ENCODE measurements at regions not wholly inside any gene's neighbourhood (a gene's known extent, or its start where the extent isn't known, plus 50 kb on each side); places are given as distances from the start of the nearest gene placed in this dataset.

GRCh38 chr2:57890464-57890863 is 156.1 kb upstream of the VRK2 start:
- H3K23me2 ChIP-seq (ENCODE audit: low read depth, low read length): no peaks in the 10 kb centered on the region
- no peak overlapping the region for H3K4me3 ChIP-seq (ENCODE audit: extremely low read depth in 1 of 4, insufficient read depth in 2 of 4, low read depth in 3 of 4, low read length in 4 of 4)
- H3K14ac ChIP-seq (ENCODE audit: insufficient read length): no peak overlapping the region
- H3K27me3 ChIP-seq (replicated peaks in 1 of 4; ENCODE audit: control insufficient read depth in 3 of 4, extremely low read depth in 1 of 4, insufficient read depth in 3 of 4, low read length in 3 of 4): no peaks in the 10 kb centered on the region
- H4K20me1 ChIP-seq (replicated peaks in 1 of 2; ENCODE audit: control insufficient read depth in 1 of 2, insufficient read depth in 2 of 2, low read length in 2 of 2): no peaks in the 10 kb centered on the region
- no peak overlapping the region for H2BK20ac ChIP-seq (ENCODE audit: low read length)
- H2BK12ac ChIP-seq (ENCODE audit: low read depth, low read length): no peak overlapping the region
- no peaks in the 10 kb centered on the region for H3K9me3 ChIP-seq (ENCODE audit: insufficient read depth in 2 of 2, low read depth in 1 of 2, low read length in 1 of 2)
- no peak overlapping the region for H3K56ac ChIP-seq (replicated peaks; ENCODE audit: insufficient read length, low read depth, low read length)
- H2AFZ ChIP-seq (ENCODE audit: low read length): no peak overlapping the region
- H3K9ac ChIP-seq (replicated peaks in 1 of 4; ENCODE audit: extremely low read depth in 1 of 4, low read depth in 3 of 4, low read length in 3 of 4): no peak overlapping the region
- no peak overlapping the region for H4K8ac ChIP-seq (ENCODE audit: extremely low read depth, insufficient read depth, low read length)
- H2BK5ac ChIP-seq (ENCODE audit: low read depth, low read length): no peak overlapping the region
- no peak overlapping the region for H4K5ac ChIP-seq (ENCODE audit: insufficient read length, low read depth, low read length)
- no peak overlapping the region for H2BK15ac ChIP-seq (ENCODE audit: low read length)
- H3K4me1 ChIP-seq (replicated peaks in 1 of 4; ENCODE audit: control insufficient read depth in 3 of 4, insufficient read depth in 4 of 4, low read length in 3 of 4): no peaks in the 10 kb centered on the region; a peak in 1 of 7 replicates
- no peak overlapping the region for H3K27ac ChIP-seq (ENCODE audit: low read depth, low read length)
- ChIA-PET CTCF (ENCODE audit: partially characterized antibody) (no interaction called here), POLR2A (ENCODE audit: partially characterized antibody) (no interaction called here)
- H3K23ac ChIP-seq (ENCODE audit: insufficient read length): no peak overlapping the region
- H3K79me1 ChIP-seq (ENCODE audit: low read depth, low read length): no peaks in the 10 kb centered on the region
- H2AK5ac ChIP-seq (ENCODE audit: low read depth, low read length): no peak overlapping the region
- no peak overlapping the region for H3K4me2 ChIP-seq (ENCODE audit: insufficient read depth in 1 of 2, low read depth in 2 of 2, low read length in 2 of 2)
- no peaks in the 10 kb centered on the region for H3K36me3 ChIP-seq (ENCODE audit: control insufficient read depth in 2 of 4, insufficient read depth in 4 of 4, low read length in 3 of 4)
- DNase-seq (ENCODE audit: low read depth in 1 of 2, low spot score in 2 of 2): no peak
- FAIRE-seq: no peak
- no peak overlapping the region for H4K91ac ChIP-seq (replicated peaks; ENCODE audit: insufficient read length, low read length)
- H3K18ac ChIP-seq (ENCODE audit: extremely low read depth, low read length): no peak overlapping the region
- no peak overlapping the region for H2BK120ac ChIP-seq (replicated peaks; ENCODE audit: low read depth, low read length)
- H3K4ac ChIP-seq (replicated peaks; ENCODE audit: insufficient read length, low read depth, low read length): no peak overlapping the region
- H3K79me2 ChIP-seq (ENCODE audit: control insufficient read depth in 1 of 2, insufficient read depth in 2 of 2, low read length in 2 of 2): no peaks in the 10 kb centered on the region
- TF ChIP-seq SP2 (IDR thresholded peaks at IDR 0.05; ENCODE audit: low read length) (no peak), HDAC6 (IDR thresholded peaks at IDR 0.05; ENCODE audit: low read depth, low read length) (no peak), TAF1 (IDR thresholded peaks at IDR 0.05; ENCODE audit: low read depth, low read length) (no peak), HDAC2 (IDR thresholded peaks at IDR 0.05; ENCODE audit: borderline replicate concordance in 1 of 2, low read depth in 2 of 2, low read length in 2 of 2) (no peak), CHD1 (IDR thresholded peaks at IDR 0.05; ENCODE audit: low read depth, low read length) (no peak), SRF (IDR thresholded peaks at IDR 0.05; ENCODE audit: low read depth, low read length) (no peak), MAX (IDR thresholded peaks at IDR 0.05) (no peak), ATF3 (IDR thresholded peaks at IDR 0.05; ENCODE audit: insufficient read depth, low read depth, low read length) (no peak), USF2 (IDR thresholded peaks at IDR 0.05; ENCODE audit: low read length) (no peak), RAD21 (IDR thresholded peaks at IDR 0.05 in 1 of 2, conservative IDR thresholded peaks at IDR 0.05 in 1 of 2; ENCODE audit: low read depth in 2 of 2, low read length in 2 of 2) (no peak), RBBP5 (IDR thresholded peaks at IDR 0.05; ENCODE audit: borderline replicate concordance, low read depth, low read length) (no peak)
- TF ChIP-seq, protein P1, sequence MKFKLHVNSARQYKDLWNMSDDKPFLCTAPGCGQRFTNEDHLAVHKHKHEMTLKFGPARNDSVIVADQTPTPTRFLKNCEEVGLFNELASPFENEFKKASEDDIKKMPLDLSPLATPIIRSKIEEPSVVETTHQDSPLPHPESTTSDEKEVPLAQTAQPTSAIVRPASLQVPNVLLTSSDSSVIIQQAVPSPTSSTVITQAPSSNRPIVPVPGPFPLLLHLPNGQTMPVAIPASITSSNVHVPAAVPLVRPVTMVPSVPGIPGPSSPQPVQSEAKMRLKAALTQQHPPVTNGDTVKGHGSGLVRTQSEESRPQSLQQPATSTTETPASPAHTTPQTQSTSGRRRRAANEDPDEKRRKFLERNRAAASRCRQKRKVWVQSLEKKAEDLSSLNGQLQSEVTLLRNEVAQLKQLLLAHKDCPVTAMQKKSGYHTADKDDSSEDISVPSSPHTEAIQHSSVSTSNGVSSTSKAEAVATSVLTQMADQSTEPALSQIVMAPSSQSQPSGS (IDR thresholded peaks at IDR 0.05; ENCODE audit: low read length): no peak

Measured in H1 (cell line).